HG03025 (cell line): ENCODE measurements at regions not wholly inside any gene's neighbourhood (a gene's known extent, or its start where the extent isn't known, plus 50 kb on each side); places are given as distances from the start of the nearest gene placed in this dataset.
"Not testable (repeated sequence)": the region's sequence is repeated elsewhere in the genome, so short reads cannot be mapped to it uniquely, and the experiment has no call there.

Source experiments
- ATAC-seq: cut with Tn5 transposase; IDR thresholded peaks from one replicate; pipeline ENCODE4 v1.9.1; 2021; ENCODE audit warnings: mild to moderate bottlenecking, moderate library complexity; ENCODE audit not compliant: unreplicated experiment, low FRiP score

DNA sequence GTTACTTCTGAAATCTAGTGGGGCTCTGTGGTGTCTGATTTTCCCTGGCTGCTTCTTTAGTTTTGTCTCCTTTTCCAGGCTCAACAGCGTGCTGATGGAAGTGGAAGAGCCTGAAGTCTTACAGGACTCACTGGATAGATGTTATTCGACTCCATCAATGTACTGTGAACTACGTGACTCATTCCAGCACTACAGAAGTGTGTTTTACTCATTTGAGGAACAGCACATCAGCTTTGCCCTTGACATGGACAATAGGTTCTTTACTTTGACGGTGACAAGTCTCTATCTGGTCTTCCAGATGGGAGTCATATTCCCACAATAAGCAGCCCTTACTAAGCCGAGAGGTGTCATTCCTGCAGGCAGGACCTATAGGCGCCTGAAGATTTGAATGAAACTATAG is 51.1 kb downstream of the NBPF8 start:
- ATAC-seq: not testable (repeated sequence)

DNA sequence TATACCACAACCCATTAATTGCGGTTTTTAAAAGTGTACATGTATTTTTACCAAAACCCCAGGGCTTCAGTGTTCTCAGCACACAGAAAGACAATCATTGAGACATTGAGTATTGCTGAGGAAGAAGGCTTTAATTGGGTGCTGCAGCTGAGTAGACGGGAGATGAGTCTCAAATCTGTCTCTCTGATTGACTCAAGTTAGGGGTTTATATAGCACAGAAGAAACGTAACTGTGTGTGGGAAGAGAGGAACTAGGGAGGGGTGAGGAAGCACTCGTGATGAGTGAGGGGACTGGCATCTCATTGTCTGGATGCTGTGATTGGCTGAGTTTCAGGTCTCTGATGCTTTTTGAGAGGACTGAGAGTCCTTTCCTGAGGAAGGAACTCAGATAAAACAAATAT is 62.8 kb downstream of the NBPF8 start:
- ATAC-seq: not testable (repeated sequence)

DNA sequence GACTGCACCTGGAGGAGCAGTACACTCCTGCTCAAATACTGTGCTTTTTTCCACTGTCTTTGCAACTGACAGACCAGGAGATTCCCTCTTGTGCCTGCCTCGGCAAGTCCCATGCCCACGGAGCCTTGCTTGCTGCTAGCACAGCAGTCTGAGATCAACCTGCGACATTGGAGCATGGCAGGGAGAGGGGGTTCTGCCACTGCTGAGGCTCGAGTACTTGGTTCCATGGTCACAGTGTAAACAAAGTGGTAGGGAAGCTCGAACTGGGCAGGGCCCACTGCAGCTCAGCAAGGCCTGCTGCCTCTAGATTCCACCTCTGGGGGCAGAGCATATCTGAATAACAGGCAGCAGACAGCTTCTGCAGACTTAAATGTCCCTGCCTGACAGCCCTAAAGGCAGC is 63.6 kb downstream of the NBPF8 start:
- not testable (repeated sequence) for ATAC-seq

DNA sequence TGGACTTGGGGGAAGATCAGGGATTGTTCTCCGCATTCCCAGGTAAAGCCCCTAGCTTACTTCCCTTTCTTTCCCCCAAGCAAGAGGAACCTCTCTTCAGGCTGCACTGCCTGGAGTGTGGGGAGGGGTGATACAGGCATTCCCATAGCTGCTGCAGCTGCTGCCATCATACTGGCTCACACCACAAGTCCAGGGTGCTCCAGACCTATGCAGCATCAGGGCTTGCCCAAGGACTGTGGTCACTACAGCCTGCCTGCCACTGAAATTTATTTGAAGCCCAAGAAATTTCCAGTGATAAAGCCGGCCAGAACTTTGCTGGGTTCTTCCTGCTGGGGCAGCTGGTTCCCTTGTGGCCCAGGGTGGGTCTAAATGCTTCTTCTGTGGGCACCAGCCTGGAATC is 72.7 kb downstream of the NBPF8 start:
- ATAC-seq: not testable (repeated sequence)

DNA sequence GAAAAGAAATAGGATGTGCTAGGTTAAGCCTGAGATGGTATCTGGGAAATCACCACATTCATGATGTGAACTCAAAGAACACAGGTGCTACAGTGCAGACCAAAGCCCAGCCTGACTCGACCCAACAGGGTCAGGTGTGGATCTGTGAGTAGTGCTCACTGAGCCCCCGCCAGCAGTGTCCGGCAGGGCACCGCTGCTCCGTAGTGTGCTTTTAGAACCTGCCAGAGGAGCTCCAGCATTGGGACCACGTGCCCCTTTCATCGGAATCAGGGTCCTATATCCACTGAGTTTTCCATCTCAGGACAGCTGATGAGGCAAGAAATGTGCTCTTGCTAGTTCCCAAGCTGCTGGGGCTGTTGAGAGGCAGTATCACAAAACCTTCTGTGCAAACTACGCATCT is 74.4 kb downstream of the NBPF8 start:
- ATAC-seq: not testable (repeated sequence)

DNA sequence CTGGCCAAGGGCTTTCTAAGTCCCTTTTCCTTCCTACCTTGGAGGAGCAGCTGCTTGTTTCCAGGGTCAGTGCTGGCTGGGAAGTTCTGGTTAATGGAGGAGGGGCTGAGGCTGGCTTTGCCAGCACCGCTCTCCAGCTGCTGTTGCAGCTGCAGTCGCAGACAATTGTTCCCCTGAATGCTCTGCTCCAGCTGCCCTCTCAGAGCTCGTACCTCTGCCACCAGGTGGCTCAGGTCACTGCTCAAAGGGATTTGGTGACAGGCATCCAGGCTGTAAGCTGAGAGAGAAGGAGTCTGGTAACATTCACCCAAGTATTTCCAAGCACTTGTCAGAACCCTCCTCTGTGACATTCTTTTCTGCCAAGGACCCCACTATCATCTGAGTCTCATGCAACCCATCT is 82.3 kb downstream of the NBPF8 start:
- ATAC-seq: not testable (repeated sequence)

DNA sequence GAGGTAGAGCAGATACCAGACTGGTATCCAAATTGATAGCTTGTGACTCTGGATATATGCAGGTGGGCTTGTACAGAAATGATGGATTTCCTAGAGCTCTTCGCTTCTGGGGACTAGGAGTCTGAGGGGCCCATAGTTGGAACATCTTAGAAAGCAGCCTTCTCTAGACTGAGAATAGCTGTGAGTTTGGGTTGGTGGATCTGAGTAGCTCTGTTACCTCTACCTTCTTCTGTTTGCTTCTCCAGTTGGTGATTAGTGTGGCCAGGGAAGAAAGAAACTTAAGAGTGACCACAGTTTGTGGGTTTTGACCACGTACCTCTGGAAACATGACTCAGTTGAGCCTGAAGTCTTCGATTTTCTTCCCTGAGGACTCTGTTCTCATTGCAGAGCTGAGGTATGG is 88.4 kb downstream of the NBPF8 start:
- ATAC-seq: not testable (repeated sequence)

DNA sequence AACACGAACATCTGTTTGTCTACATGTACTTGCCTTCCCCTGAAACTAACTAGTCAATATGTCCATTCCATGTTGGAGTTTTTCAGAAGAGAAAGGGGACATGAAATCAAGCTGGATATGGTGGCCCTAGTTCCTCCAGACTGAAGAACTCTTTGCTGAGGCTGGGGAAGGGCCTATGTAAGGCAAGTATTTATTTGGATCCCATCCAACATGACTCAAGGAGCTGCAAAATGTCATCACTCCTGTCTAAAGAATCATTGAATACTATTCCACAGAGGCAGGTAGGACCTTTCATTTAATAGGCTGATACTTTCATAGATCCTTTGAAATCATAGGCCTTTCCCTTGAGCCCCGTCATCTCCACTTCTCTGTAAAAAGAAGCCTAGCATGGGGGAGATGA is 91.5 kb downstream of the NBPF8 start:
- ATAC-seq: not testable (repeated sequence)

DNA sequence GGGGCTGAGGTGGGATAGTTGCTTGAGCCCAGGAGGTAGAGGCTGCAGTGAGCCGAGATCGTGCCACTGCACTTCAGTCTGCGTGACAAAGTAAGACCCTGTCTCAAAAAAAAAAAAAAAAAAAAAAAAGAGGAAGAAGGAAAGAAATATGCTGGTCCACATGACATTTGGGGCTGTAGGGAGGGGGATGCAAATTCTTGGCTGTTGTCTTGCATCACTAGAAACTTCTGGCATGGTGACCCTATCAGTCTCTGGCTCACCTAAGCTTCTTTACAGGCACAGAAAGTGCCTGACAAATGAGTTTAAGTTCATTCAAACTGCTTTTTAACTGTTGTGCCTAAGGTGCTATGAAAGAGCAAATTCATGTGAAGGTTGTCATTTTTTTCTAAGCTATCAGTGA is 93.5 kb downstream of the NBPF8 start:
- not testable (repeated sequence) for ATAC-seq

DNA sequence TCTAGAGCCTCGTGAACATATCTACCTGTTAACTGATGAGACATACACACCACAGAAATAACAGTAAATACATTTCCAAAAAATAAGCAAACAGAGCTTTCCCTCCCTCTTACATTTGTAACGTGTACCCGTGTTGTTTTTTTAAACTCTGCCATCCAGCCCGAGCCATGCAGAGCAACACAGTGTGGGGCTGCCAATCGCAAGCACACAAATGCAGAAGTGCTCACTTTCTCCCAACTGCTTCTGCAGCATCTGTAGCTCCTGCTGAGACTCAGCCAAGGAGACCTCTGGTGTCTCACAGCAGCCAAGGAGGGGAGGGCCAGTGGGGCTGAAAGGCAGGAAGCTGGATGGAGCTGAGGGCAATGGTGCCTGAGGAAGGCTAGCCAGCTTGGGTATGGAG is 94.4 kb downstream of the NBPF8 start:
- not testable (repeated sequence) for ATAC-seq

DNA sequence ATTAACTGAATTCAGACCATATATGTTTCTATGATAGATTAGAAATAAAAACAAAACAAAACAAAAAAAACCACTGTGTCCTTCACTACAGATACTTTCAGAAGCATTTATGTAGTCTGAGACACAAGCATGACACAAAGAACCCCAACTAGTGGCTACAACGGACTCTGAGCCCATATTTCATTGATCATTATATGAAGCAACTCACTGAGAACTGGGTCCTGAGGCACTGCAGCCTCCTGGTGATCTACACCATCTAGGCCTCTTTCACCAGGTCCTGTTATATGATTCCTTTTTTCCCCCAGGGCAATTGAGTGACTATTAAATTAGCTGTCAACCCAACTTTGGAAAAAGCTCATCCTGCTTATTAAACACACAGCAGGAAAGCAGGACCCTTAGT is 98.3 kb downstream of the NBPF8 start:
- not testable (repeated sequence) for ATAC-seq

DNA sequence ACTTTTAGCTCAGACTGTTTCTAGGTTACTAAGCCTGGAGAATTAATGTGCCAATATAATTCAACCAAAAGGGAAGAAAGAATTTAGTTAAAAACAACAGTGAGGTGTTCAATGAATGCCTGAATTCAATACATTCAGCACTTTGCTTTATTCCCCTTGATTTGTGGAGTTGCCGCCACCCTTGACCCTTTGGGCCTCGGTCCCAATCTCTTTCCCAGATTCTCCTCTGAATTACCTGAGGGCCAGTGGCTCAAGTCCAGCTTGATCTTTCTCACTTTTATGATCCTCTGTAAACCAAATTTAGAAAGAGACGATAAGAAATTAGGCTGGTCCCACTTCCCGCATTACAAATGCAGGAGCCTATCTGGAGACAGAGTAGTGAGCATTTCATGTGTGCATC is 98.7 kb downstream of the NBPF8 start:
- ATAC-seq: not testable (repeated sequence)

DNA sequence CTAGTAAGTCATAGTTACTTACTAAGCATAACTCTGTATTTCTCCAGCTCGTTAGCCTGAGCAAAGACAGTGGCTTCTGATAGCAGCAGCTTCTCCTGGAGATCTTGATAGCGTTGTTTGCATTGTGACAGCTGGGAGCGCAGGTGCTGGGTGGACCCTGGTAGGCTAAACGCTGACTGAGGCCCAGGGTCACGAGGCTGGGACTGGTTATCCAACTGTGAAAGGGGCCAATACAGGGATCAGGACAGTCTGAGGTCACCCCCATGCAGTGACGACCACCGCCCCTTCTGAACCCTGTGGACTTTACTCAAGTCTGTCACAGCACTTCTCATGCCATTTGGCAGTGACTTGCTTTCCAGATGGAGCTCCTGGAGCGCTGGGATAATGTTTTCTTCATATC is 104.4 kb downstream of the NBPF8 start:
- ATAC-seq: not testable (repeated sequence)

DNA sequence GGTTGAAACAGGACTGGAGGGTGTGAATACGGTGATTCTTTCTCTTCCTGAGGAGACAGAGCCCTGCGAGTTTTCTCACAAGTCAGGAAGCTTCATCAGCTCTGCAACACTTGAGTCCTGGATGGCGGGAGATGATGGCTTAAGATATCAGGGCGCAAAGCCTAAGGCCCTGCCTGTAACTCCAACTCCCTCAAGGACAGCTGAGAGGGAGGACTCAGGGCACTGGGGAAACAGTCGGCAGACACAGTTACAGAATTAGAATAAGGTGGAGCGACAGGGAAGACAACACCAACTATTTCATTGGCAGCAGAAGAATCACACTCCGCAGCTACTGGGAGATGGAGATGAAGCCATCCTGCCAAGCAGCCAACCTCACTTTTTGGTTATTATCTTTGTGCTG is 109.6 kb downstream of the NBPF8 start:
- ATAC-seq: not testable (repeated sequence)

DNA sequence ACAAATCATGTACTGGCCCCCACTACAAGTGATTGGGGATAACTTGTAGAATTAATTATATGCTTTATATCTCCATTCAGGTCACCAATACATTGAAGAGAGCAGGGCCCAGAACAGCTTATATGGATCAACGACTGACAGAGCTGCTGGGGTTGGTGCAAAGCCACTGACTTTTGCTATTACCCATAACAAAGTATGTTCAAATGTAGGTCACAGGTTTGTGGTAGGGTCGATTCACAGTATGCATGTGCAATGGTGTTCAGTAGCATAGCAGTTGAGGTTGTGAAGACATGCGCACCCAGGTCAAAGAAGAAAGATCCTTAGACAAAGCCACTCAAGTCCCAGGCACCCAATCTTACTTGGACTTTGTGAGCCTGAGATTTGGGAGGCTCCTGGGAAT is 110.6 kb downstream of the NBPF8 start:
- ATAC-seq: not testable (repeated sequence)

DNA sequence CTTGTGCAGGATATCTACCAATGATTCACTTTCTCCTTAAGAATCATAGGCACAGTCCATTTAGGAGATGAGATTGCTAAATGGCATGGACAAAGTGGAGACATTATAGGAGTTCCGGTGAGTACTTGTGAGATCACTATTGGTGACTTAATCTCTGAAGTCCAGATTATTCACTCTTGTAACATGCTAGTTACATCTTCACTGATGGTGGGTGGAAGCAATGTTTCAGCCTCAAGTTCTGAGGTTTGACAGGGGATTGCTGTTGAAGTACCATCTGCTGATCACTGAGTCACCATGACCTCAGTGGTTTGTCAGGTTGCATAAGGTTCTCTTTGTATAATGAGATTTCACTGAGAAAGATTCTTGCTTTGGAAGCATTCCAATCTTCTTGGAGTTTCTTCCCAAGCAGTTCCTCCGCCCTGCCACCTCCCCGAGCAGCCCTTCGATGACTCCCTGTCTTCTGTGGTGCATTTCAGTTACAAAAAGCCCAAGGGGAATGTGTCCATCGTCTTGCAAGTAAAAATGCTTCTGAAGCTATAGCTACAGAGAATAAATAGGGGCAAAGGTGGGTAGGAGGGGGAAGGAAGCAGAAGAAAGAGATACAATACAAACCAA is 114.7 kb downstream of the NBPF8 start:
- ATAC-seq: not testable (repeated sequence)

DNA sequence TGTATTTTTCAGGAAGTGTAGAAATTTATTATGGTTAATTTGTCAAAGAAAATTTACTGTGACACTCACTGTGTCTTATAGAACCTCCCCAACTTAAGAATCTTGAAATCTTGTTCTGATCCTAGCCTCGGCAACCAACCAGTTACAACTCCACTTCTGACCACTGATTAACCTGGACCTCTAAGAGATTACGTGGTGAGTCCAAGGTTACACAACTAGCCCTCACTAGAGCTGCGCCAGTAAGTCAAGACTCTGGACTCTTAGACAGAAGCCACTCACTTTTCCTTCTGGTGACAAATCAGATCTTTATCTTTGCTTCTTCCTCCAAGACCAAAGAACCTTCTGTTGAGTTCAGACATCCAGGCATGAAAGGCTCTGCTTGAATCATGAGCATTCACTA is 116.6 kb downstream of the NBPF8 start:
- ATAC-seq: not testable (repeated sequence)

DNA sequence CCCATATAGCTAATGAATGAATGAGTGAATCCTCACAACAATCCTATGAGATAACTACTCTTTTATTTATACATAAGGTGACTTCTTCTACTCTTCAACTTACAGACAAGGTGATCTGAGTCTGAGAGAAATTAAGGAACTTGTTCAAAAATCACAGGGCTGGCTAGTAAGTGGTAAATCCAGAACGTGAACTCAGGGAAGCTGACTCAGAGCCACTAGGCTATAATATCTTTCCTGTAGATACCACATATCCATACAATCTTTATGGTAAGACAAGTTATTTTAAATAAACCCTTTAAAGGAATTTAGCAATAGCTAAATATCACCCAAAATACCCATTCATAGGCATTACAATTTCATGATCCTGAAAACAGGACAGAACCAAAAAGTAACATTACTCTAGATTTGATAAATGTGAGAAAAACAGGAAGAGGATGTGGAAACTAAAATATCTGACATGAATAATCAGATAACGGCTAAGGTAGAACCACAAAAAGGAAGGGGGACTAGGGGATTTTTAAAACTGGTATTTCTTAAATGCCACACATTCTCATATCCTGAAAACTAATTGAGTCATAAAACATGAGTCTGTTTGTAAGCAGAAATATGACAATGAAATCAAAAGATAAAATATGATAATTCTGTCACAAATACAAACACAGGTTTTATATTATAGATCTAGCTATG is 119.7 kb downstream of the NBPF8 start:
- ATAC-seq: not testable (repeated sequence)

DNA sequence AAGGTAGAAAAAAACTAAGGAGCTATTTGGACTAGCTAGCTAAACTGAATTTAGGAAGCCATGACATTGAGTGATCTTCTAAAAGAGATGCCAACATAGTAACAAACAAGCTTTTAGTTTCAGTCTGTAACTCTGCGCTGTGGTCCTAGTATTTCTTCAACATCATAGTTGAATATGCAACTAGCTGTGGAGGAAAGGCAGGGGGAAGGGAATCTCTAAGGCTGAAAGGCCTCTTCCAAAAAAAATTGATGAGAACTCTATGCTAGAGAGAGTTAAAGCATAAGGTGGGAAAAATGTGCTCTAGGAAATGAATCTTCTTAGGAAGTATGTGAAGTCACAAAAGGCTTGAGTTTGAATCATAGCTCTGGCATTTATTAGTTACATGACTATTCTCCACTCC is 120.2 kb downstream of the NBPF8 start:
- ATAC-seq: not testable (repeated sequence)

DNA sequence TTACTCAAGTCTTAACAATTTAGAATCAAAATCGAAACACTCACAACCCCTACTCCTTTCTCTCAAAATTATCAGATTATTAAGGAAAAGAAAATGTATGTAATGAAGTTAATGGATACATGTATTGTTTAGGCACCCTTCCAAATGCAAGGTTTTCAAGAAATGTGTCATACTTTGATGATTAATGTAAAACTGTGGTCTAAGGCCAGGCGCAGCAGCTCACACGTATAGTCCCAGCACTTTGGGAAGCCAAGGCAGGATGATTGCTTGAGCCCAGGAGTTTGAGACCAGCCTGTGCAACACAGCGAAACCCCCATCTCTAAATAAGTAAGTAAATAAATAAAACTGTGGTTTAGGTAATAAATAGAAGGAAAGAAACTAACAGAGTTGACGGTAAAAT is 126.6 kb downstream of the NBPF8 start:
- ATAC-seq: not testable (repeated sequence)

DNA sequence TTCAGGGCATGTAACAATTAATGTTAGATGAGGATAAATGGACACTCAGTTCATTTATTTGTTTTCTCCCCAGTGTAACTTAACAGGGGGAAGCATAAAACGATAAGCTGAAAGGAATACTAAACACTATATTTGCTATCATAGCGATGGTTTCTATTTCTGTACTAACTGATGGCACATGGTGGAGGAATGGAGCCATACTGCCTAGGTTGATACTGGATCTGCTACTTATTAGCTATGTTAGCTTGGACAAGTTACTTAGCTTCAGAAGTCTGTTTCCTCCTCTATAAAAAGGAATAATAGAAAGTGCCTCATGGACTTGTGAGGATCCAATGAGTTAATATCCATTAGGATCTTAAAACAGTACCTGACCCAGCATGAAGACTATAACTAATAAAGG is 127.5 kb downstream of the NBPF8 start:
- not testable (repeated sequence) for ATAC-seq

DNA sequence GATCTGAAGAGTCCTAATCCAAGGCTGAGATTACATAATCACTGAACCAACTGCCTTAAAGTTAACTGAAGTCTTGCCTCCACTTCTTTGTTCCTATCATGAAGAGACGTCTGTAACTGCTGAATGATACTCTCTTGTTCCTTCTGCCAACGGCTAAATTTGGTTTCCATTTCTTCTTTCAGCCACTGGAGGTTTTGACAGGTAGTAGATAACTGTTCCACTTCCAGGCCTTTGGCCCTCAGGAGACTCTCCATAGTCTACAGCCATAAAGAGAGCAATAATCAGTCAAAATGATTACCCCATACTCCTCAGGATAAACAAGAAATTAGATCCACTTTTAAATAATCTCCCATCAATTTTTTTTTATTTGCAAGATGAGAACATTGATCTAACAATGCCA is 128.1 kb downstream of the NBPF8 start:
- not testable (repeated sequence) for ATAC-seq
